ENCODE measurements at regions not wholly inside any gene's neighbourhood (a gene's known extent, or its start where the extent isn't known, plus 50 kb on each side); places are given as distances from the start of the nearest gene placed in this dataset.

- TF ChIP-seq YY1 (IDR thresholded peaks at IDR 0.05; ENCODE audit: insufficient read depth, insufficient read length) (no peak), ZNF274 (IDR thresholded peaks at IDR 0.05; ENCODE audit: low read depth, low read length) (no peak)
Measured at GRCh38 chr6:98343004-98343403, 491.4 kb upstream of the POU3F2 start.
